Right lobe of liver (tissue), 6 donors: ENCODE measurements at regions not wholly inside any gene's neighbourhood (a gene's known extent, or its start where the extent isn't known, plus 50 kb on each side); places are given as distances from the start of the nearest gene placed in this dataset.

Experiments
- ATAC-seq, 4 donors: fragments of 200-7000 bp; cut with Tn5 transposase; one replicate each; pipeline ENCODE4 v1.9.1; 2020; ENCODE audit warnings: mild to moderate bottlenecking in 4 of 4, moderate library complexity in 4 of 4
- DNase-seq, 3 donors: peaks; one replicate each; pipeline ENCODE4 v3.0.0-alpha.2; 2020
- H3K27ac ChIP-seq, 3 donors: fragments of 200-600 bp; one replicate each; pipeline ENCODE4 v1.8.0; 2022
- H3K27me3 ChIP-seq, 2 donors: fragments of 200-600 bp; one replicate each; pipeline ENCODE4 v1.8.0; 2022
- H3K36me3 ChIP-seq, 4 donors: fragments of 200-600 bp; sonication (generic) in 1 of 4; one replicate each; pipeline versions ENCODE4 v1.5.1 to v1.8.0; 2017 to 2022; ENCODE audit warnings: control low read depth in 1 of 4
- H3K4me1 ChIP-seq, 4 donors: fragments of 200-600 bp; sonication (generic) in 1 of 4; one replicate each; pipeline versions ENCODE4 v1.5.1 to v1.8.0; 2017 to 2022; ENCODE audit warnings: control low read depth in 1 of 4
- H3K4me3 ChIP-seq, 3 donors: fragments of 200-600 bp; one replicate each; pipeline ENCODE4 v1.8.0; 2022
- H3K9me3 ChIP-seq, 4 donors: fragments of 200-600 bp; sonication (generic) in 1 of 4; one replicate each; pipeline versions ENCODE4 v1.5.1 to v1.8.0; 2017 to 2022; ENCODE audit warnings: control low read depth in 1 of 4
- CTCF ChIP-seq, 4 donors: fragments of 200-600 bp in 3 of 4; fragments of 450-650 bp in 1 of 4; IDR thresholded peaks; one replicate each; pipeline versions ENCODE4 v1.5.1 to v1.8.0; 2016 to 2022; ENCODE audit warnings: antibody characterized with exemption in 4 of 4, mild to moderate bottlenecking in 2 of 4
- POLR2A ChIP-seq: fragments of 450-650 bp; IDR thresholded peaks from one replicate; pipeline ENCODE4 v1.6.1; 2017; ENCODE audit warnings: antibody characterized with exemption, mild to moderate bottlenecking
- WGBS: methylation state at CpG from one replicate; pipeline ENCODE4 v1.1.6; 2018; ENCODE audit warnings: low coverage, low lambda C conversion rate; ENCODE audit not compliant: insufficient coverage; ENCODE audit errors: missing lambda C conversion rate; 5-methylcytosine and 5-hydroxymethylcytosine counted together
- intact Hi-C, 2 donors: fragments of 100-400 bp; cut with DNase I; formaldehyde crosslinking; loops; one replicate each; pipeline versions ENCODE4 v1.11.2 to v1.14.1; 2022
- donor health status: DM: no; HTN: yes; CAD: no.
- donor health status: DM: no; HTN: no; CAD: no.
- donor health status: DM: no; HTN: no; CAD: no.
- donor health status: DM: no; HTN: yes; CAD: no.
- donor health status: DM: no; HTN: yes; CAD: no.

DNA sequence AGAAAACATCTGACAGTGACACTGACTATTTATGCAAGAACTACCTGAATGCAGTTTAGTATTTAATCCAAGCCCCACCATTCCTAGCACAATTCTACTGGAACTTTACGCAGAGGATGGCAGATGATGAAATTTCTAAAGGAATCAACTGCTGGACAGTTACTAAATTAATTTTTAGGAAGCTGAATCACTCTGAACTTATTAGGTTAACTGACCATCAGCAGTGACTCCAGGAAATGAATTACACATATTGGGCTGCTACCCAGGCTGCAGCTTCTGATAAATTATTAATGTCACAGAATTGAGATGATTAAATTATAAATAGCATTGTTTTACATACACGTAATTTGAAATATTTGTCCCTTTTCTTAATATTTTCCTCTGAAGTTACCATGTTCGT, 250.8 kb downstream of the TMEM182 start:
- WGBS, result 30% methylated on average over 3 of the region's 3 CpGs
- no peak overlapping the region for H3K4me3 ChIP-seq
- no peaks in the 10 kb centered on the region for H3K36me3 ChIP-seq
- intact Hi-C loops, result no loop called here
- no peak for ATAC-seq
- H3K9me3 ChIP-seq, result no peaks in the 10 kb centered on the region
- no peaks in the 10 kb centered on the region for H3K4me1 ChIP-seq
- no peak for DNase-seq
- no peaks in the 10 kb centered on the region for H3K27me3 ChIP-seq
- H3K27ac ChIP-seq, result no peak overlapping the region
- TF ChIP-seq CTCF (IDR thresholded peaks at IDR 0.05) (no peak), POLR2A (no peak)

GRCh38 chr2:103025056-103025455, 263.2 kb downstream of the TMEM182 start:
- H3K27me3 ChIP-seq, result no peaks in the 10 kb centered on the region
- no peak for DNase-seq
- H3K27ac ChIP-seq, result no peak overlapping the region
- TF ChIP-seq CTCF (IDR thresholded peaks at IDR 0.05) (no peak), POLR2A (no peak)
- no peaks in the 10 kb centered on the region for H3K4me1 ChIP-seq
- WGBS, result 59% methylated on average over 1 of the region's 1 CpG
- intact Hi-C loops, result no loop called here
- ATAC-seq, result no peak
- no peaks in the 10 kb centered on the region for H3K9me3 ChIP-seq
- H3K36me3 ChIP-seq, result no peaks in the 10 kb centered on the region
- no peak overlapping the region for H3K4me3 ChIP-seq

DNA sequence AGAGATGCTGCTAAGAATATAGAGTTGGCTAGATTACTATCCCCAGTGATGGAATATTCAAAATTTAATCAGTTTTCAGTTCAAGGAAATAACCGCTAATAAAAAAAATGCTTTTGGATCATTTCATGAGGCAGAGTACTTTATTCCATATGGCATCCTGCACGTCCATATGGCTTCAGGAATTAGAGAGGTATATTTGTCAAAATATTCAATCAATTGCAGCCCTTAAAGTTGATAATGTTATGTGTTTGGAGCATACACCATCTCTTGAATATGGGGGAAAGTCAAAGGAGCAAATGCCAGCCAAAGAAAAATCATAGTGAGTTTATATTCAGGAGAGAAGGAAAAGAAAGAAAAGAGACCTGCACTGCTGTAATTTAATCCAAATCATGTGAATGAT, 266.4 kb downstream of the TMEM182 start:
- no peak for DNase-seq
- no peak overlapping the region for H3K27ac ChIP-seq
- no peaks in the 10 kb centered on the region for H3K27me3 ChIP-seq
- H3K4me1 ChIP-seq, result no peaks in the 10 kb centered on the region
- intact Hi-C loops, result no loop called here
- TF ChIP-seq POLR2A, result no peak
- TF ChIP-seq CTCF (IDR thresholded peaks at IDR 0.05), result no peak
- WGBS, result 50% methylated on average over 2 of the region's 2 CpGs
- H3K4me3 ChIP-seq, result no peak overlapping the region
- H3K36me3 ChIP-seq, result no peaks in the 10 kb centered on the region
- ATAC-seq, result no peak
- H3K9me3 ChIP-seq, result no peaks in the 10 kb centered on the region
